ENCODE measurements at regions not wholly inside any gene's neighbourhood (a gene's known extent, or its start where the extent isn't known, plus 50 kb on each side); places are given as distances from the start of the nearest gene placed in this dataset.

DNA sequence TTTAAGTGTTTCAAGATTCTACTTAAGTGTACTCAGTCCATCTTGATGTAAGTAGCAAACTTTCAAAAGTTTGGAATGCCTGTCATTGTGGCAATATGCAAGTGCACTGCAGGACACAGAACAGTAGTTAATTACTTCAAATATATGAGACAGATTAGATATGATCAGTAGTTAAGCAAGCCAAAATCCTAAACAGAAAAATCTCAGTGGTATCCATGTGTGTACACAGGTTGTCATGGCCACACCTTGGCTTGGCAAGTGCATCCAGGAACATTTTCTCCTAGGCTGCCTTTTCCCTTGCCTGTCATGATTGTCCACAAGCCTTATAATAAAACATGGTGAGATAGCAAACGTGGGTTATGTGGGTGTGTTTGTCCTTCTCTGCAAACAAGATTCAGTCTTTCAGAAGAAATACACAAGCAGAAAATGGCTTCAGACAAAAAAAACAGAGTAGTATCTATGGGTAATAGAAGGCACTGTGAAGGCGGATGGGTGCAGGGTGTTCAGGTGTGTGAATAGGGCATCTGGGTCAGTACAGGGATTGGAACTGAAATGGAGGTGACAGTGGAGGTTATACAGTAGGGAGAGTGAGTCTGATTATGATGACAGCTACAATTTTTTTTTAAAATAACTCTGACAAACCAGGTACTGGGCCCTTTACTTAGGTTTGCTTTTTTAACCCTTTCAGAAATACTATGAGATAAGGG is 229.0 kb upstream of the LRIG1 start:
- Histone ChIP-seq H3K18ac (ENCODE audit: extremely low read depth, low read length) (no peak overlapping the region), H3K79me1 (ENCODE audit: low read depth, low read length) (no peaks in the 10 kb centered on the region), H3K27ac (ENCODE audit: low read depth, low read length) (no peak overlapping the region), H2BK5ac (ENCODE audit: low read depth, low read length) (no peak overlapping the region), H2BK15ac (ENCODE audit: low read length) (no peak overlapping the region), H4K5ac (ENCODE audit: insufficient read length, low read depth, low read length) (no peak overlapping the region), H3K4me3 (ENCODE audit: extremely low read depth in 1 of 4, insufficient read depth in 2 of 4, low read depth in 3 of 4, low read length in 4 of 4) (no peak overlapping the region), H3K23ac (ENCODE audit: insufficient read length) (no peak overlapping the region), H3K56ac (replicated peaks; ENCODE audit: insufficient read length, low read depth, low read length) (no peak overlapping the region), H4K20me1 (replicated peaks in 1 of 2; ENCODE audit: control insufficient read depth in 1 of 2, insufficient read depth in 2 of 2, low read length in 2 of 2) (no peaks in the 10 kb centered on the region), H2BK120ac (replicated peaks; ENCODE audit: low read depth, low read length) (no peak overlapping the region), H3K36me3 (ENCODE audit: control insufficient read depth in 2 of 4, insufficient read depth in 4 of 4, low read length in 3 of 4) (no peaks in the 10 kb centered on the region), H3K14ac (ENCODE audit: insufficient read length) (no peak overlapping the region), H3K4ac (replicated peaks; ENCODE audit: insufficient read length, low read depth, low read length) (no peak overlapping the region), H4K8ac (ENCODE audit: extremely low read depth, insufficient read depth, low read length) (no peak overlapping the region), H3K4me2 (ENCODE audit: insufficient read depth in 1 of 2, low read depth in 2 of 2, low read length in 2 of 2) (no peak overlapping the region), H2BK12ac (ENCODE audit: low read depth, low read length) (no peak overlapping the region), H3K27me3 (replicated peaks in 1 of 4; ENCODE audit: control insufficient read depth in 3 of 4, extremely low read depth in 1 of 4, insufficient read depth in 3 of 4, low read length in 3 of 4) (no peaks in the 10 kb centered on the region), H2AK5ac (ENCODE audit: low read depth, low read length) (no peak overlapping the region), H3K79me2 (ENCODE audit: control insufficient read depth in 1 of 2, insufficient read depth in 2 of 2, low read length in 2 of 2) (no peaks in the 10 kb centered on the region), H3K9me3 (ENCODE audit: insufficient read depth in 2 of 2, low read depth in 1 of 2, low read length in 1 of 2) (no peaks in the 10 kb centered on the region), H3K4me1 (replicated peaks in 1 of 4; ENCODE audit: control insufficient read depth in 3 of 4, insufficient read depth in 4 of 4, low read length in 3 of 4) (no peaks in the 10 kb centered on the region), H2AFZ (ENCODE audit: low read length) (no peak overlapping the region), H2BK20ac (ENCODE audit: low read length) (no peak overlapping the region), H4K91ac (replicated peaks; ENCODE audit: insufficient read length, low read length) (no peak overlapping the region), H3K9ac (replicated peaks in 1 of 4; ENCODE audit: extremely low read depth in 1 of 4, low read depth in 3 of 4, low read length in 3 of 4) (no peak overlapping the region), H3K23me2 (ENCODE audit: low read depth, low read length) (no peaks in the 10 kb centered on the region)
- WGBS, 2 experiments (ENCODE audit: extremely low coverage in 1 of 2, insufficient coverage in 1 of 2, insufficient read length in 1 of 2, insufficient replicate concordance in 2 of 2, low coverage in 1 of 2, low lambda C conversion rate in 2 of 2, missing lambda C conversion rate in 1 of 2) = 78% methylated on average over 2 of the region's 2 CpGs; no CpG with 5 or more reads in 1 of the 2 experiments
- CTCF ChIA-PET (ENCODE audit: partially characterized antibody) = no interaction called here
- TF ChIP-seq FOSL1 (IDR thresholded peaks at IDR 0.05; ENCODE audit: insufficient read depth, low read depth, low read length) = no peak
- FAIRE-seq (no peak), DNase-seq (ENCODE audit: low read depth in 1 of 2, low spot score in 2 of 2) (no peak)
- POLR2A ChIA-PET (ENCODE audit: partially characterized antibody) = no interaction called here

All from H1 (cell line).